Liver (tissue), 8 donors: ENCODE measurements at regions not wholly inside any gene's neighbourhood (a gene's known extent, or its start where the extent isn't known, plus 50 kb on each side); places are given as distances from the start of the nearest gene placed in this dataset.

Source experiments
- DNase-seq: peaks from one replicate; pipeline ENCODE4 v3.0.0-alpha.2; 2017; ENCODE audit warnings: low spot score
- H3K27ac ChIP-seq, 2 donors: one replicate each; pipeline ENCODE4 v1.7.0; 2013; ENCODE audit warnings: inconsistent platforms in 2 of 2, low read length in 2 of 2, control low read depth in 1 of 2, low read depth in 1 of 2, mild to moderate bottlenecking in 1 of 2
- H3K27me3 ChIP-seq, 4 donors: one replicate each; pipeline versions ENCODE4 v1.6.1 to v1.7.0; 2013; ENCODE audit warnings: low read length in 3 of 4, inconsistent platforms in 1 of 4, mild to moderate bottlenecking in 1 of 4, moderate library complexity in 1 of 4; ENCODE audit not compliant: control insufficient read depth in 4 of 4, insufficient read depth in 4 of 4
- H3K36me3 ChIP-seq, 4 donors: one replicate each; pipeline versions ENCODE4 v1.6.1 to v1.7.0; 2013; ENCODE audit warnings: low read length in 3 of 4, mild to moderate bottlenecking in 3 of 4, low read depth in 1 of 4, moderate library complexity in 1 of 4; ENCODE audit not compliant: control insufficient read depth in 4 of 4, insufficient read depth in 3 of 4
- H3K4me1 ChIP-seq, 4 donors: one replicate each; pipeline versions ENCODE4 v1.6.1 to v1.7.0; 2013; ENCODE audit warnings: low read length in 3 of 4, mild to moderate bottlenecking in 3 of 4, moderate library complexity in 1 of 4; ENCODE audit not compliant: control insufficient read depth in 4 of 4, insufficient read depth in 4 of 4
- H3K4me3 ChIP-seq, 3 donors: one replicate each; pipeline versions ENCODE4 v1.6.1 to v1.7.0; 2013; ENCODE audit warnings: low read length in 3 of 3, control low read depth in 1 of 3, low read depth in 1 of 3, mild to moderate bottlenecking in 1 of 3
- H3K9ac ChIP-seq, 2 donors: one replicate each; pipeline ENCODE4 v1.7.0; 2013; ENCODE audit warnings: low read length in 2 of 2, mild to moderate bottlenecking in 2 of 2, moderate library complexity in 2 of 2, control low read depth in 1 of 2, low read depth in 1 of 2
- H3K9me3 ChIP-seq, 4 donors: one replicate each; pipeline versions ENCODE4 v1.6.1 to v1.7.0; 2013; ENCODE audit warnings: low read length in 3 of 4; ENCODE audit not compliant: control insufficient read depth in 4 of 4
- EGR1 ChIP-seq, 2 donors: IDR thresholded peaks; 2 replicates each; pipeline ENCODE4 v1.6.1; 2016 to 2018; ENCODE audit warnings: antibody characterized with exemption in 2 of 2, low read depth in 2 of 2
- FOXA1 ChIP-seq: IDR thresholded peaks from 2 replicates; pipeline ENCODE4 v1.6.1; 2016; ENCODE audit warnings: antibody characterized with exemption
- FOXA2 ChIP-seq: IDR thresholded peaks from 2 replicates; pipeline ENCODE4 v1.6.1; 2016; ENCODE audit warnings: antibody characterized with exemption
- GABPA ChIP-seq, 2 donors: IDR thresholded peaks in 1 of 2; conservative IDR thresholded peaks in 1 of 2; 2 replicates each; pipeline ENCODE4 v1.6.1; 2016; ENCODE audit warnings: antibody characterized with exemption in 2 of 2, mild to moderate bottlenecking in 1 of 2, moderate library complexity in 1 of 2
- HNF4A ChIP-seq, 2 donors: conservative IDR thresholded peaks; 2 replicates each; pipeline ENCODE4 v1.6.1; 2016; ENCODE audit warnings: antibody characterized with exemption in 2 of 2, mild to moderate bottlenecking in 2 of 2
- JUND ChIP-seq, 2 donors: IDR thresholded peaks; 2 replicates each; pipeline ENCODE4 v1.6.1; 2016; ENCODE audit warnings: antibody characterized with exemption in 2 of 2
- NR2F2 ChIP-seq: IDR thresholded peaks from 2 replicates; pipeline ENCODE4 v1.6.1; 2016; ENCODE audit warnings: antibody characterized with exemption
- RAD21 ChIP-seq, 2 donors: IDR thresholded peaks; 2 replicates each; pipeline ENCODE4 v1.6.1; 2016; ENCODE audit warnings: antibody characterized with exemption in 2 of 2, mild to moderate bottlenecking in 2 of 2
- RXRA ChIP-seq, 2 donors: IDR thresholded peaks; 2 replicates each; pipeline ENCODE4 v1.6.1; 2017 to 2018; ENCODE audit warnings: antibody characterized with exemption in 2 of 2, mild to moderate bottlenecking in 1 of 2
- SP1 ChIP-seq: IDR thresholded peaks from 2 replicates; pipeline ENCODE4 v1.6.1; 2018; ENCODE audit warnings: antibody characterized with exemption, mild to moderate bottlenecking
- TAF1 ChIP-seq: conservative IDR thresholded peaks from 2 replicates; pipeline ENCODE4 v1.6.1; 2016; ENCODE audit warnings: antibody characterized with exemption, mild to moderate bottlenecking
- YY1 ChIP-seq: IDR thresholded peaks from 2 replicates; pipeline ENCODE4 v1.6.1; 2016; ENCODE audit warnings: antibody characterized with exemption, mild to moderate bottlenecking
- WGBS: extraction: QIAGEN DNeasy Blood & Tissue Kit; methylation state at CpG from one replicate; pipeline ENCODE4 v1.1.7; 2013; 5-methylcytosine and 5-hydroxymethylcytosine counted together
- TF ChIP-seq, protein P1 (sequence below): fragments of 150-350 bp; IDR thresholded peaks from 2 replicates; pipeline ENCODE4 v1.5.1; 2017; ENCODE audit warnings: improper control_type of control experiment, low read depth, low read length; ENCODE audit not compliant: missing input control
- TF ChIP-seq, protein P2 (sequence below): IDR thresholded peaks from 2 replicates; pipeline ENCODE4 v1.6.1; 2016; ENCODE audit warnings: antibody characterized with exemption
- TF ChIP-seq, protein P3 (sequence below): IDR thresholded peaks from 2 replicates; pipeline ENCODE4 v1.6.1; 2016; ENCODE audit warnings: antibody characterized with exemption
- TF ChIP-seq, protein P4 (sequence below): IDR thresholded peaks from 2 replicates; pipeline ENCODE4 v1.6.1; 2016; ENCODE audit warnings: antibody characterized with exemption, mild to moderate bottlenecking
- TF ChIP-seq, protein P5 (sequence below): IDR thresholded peaks from 2 replicates; pipeline ENCODE4 v1.6.1; 2016; ENCODE audit warnings: antibody characterized with exemption
- donor health status: healthy.
- donor health status: healthy.
- donor health status: healthy.
- donor health status: healthy.
- donor health status: healthy.

DNA sequence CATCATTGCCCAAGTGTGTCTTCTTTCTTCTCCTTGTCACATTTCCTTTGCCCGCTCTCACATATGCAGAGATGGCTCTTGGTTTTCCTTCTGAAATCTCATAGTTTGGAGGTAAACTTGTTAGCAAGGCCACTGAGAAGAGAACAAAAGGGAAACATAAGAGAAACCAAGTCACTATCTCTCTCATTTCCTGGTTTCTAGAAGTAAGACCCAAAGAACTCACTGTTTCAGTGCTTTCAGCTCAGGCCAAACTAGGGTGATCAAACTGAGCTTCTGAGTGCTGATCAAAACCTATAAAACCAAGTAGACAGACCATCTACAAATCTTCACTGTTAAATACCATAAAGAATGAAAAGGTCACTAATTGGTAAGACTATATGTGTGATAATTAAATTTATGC lies 275.4 kb upstream of the BTG1 start (continued):
- TF ChIP-seq, protein P1, sequence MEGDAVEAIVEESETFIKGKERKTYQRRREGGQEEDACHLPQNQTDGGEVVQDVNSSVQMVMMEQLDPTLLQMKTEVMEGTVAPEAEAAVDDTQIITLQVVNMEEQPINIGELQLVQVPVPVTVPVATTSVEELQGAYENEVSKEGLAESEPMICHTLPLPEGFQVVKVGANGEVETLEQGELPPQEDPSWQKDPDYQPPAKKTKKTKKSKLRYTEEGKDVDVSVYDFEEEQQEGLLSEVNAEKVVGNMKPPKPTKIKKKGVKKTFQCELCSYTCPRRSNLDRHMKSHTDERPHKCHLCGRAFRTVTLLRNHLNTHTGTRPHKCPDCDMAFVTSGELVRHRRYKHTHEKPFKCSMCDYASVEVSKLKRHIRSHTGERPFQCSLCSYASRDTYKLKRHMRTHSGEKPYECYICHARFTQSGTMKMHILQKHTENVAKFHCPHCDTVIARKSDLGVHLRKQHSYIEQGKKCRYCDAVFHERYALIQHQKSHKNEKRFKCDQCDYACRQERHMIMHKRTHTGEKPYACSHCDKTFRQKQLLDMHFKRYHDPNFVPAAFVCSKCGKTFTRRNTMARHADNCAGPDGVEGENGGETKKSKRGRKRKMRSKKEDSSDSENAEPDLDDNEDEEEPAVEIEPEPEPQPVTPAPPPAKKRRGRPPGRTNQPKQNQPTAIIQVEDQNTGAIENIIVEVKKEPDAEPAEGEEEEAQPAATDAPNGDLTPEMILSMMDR, result no peak
- TF ChIP-seq TAF1, result no peak

DNA sequence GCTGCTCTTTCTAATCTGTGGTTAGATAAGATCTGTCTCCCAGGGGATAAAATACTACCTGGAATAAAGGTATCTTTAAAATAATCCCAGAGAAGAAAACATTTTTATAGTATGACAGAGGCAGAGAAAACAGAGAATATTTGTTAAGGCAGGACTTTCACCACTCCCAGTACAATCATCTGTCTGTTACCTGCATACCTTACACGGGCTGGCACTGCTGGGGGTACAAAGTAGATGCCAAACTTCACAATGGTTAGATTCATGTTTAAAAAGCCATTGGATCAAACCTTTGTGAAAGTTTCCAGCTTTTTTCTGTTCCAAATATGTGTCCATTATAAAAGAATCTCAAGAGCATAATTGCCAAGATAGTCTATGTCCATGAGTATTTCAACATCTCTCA lies 273.6 kb upstream of the BTG1 start:
- H3K9me3 ChIP-seq, result no peaks in the 10 kb centered on the region
- WGBS, result 82% methylated on average over 1 of the region's 1 CpG
- H3K27me3 ChIP-seq, result no peaks in the 10 kb centered on the region
- H3K36me3 ChIP-seq, result no peaks in the 10 kb centered on the region
- H3K27ac ChIP-seq, result no peak overlapping the region
- H3K4me3 ChIP-seq, result no peak overlapping the region
- no peaks in the 10 kb centered on the region for H3K4me1 ChIP-seq
- DNase-seq, result no peak
- no peak overlapping the region for H3K9ac ChIP-seq
- TF ChIP-seq, protein P2, sequence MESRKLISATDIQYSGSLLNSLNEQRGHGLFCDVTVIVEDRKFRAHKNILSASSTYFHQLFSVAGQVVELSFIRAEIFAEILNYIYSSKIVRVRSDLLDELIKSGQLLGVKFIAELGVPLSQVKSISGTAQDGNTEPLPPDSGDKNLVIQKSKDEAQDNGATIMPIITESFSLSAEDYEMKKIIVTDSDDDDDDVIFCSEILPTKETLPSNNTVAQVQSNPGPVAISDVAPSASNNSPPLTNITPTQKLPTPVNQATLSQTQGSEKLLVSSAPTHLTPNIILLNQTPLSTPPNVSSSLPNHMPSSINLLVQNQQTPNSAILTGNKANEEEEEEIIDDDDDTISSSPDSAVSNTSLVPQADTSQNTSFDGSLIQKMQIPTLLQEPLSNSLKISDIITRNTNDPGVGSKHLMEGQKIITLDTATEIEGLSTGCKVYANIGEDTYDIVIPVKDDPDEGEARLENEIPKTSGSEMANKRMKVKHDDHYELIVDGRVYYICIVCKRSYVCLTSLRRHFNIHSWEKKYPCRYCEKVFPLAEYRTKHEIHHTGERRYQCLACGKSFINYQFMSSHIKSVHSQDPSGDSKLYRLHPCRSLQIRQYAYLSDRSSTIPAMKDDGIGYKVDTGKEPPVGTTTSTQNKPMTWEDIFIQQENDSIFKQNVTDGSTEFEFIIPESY, result no peak
- TF ChIP-seq NR2F2 (no peak), RAD21 (IDR thresholded peaks at IDR 0.05) (no peak), YY1 (no peak), TAF1 (no peak), FOXA1 (no peak), RXRA (IDR thresholded peaks at IDR 0.05) (no peak), GABPA (IDR thresholded peaks at IDR 0.05 in 1 of 2, conservative IDR thresholded peaks at IDR 0.05 in 1 of 2) (no peak), HNF4A (conservative IDR thresholded peaks at IDR 0.05) (no peak), JUND (IDR thresholded peaks at IDR 0.05) (no peak), FOXA2 (no peak), SP1 (no peak), EGR1 (IDR thresholded peaks at IDR 0.05; ENCODE audit: low read depth in 2 of 2) (no peak)
- TF ChIP-seq, protein P3, sequence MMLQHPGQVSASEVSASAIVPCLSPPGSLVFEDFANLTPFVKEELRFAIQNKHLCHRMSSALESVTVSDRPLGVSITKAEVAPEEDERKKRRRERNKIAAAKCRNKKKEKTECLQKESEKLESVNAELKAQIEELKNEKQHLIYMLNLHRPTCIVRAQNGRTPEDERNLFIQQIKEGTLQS, result no peak
- TF ChIP-seq, protein P1, result no peak
- TF ChIP-seq, protein P4, sequence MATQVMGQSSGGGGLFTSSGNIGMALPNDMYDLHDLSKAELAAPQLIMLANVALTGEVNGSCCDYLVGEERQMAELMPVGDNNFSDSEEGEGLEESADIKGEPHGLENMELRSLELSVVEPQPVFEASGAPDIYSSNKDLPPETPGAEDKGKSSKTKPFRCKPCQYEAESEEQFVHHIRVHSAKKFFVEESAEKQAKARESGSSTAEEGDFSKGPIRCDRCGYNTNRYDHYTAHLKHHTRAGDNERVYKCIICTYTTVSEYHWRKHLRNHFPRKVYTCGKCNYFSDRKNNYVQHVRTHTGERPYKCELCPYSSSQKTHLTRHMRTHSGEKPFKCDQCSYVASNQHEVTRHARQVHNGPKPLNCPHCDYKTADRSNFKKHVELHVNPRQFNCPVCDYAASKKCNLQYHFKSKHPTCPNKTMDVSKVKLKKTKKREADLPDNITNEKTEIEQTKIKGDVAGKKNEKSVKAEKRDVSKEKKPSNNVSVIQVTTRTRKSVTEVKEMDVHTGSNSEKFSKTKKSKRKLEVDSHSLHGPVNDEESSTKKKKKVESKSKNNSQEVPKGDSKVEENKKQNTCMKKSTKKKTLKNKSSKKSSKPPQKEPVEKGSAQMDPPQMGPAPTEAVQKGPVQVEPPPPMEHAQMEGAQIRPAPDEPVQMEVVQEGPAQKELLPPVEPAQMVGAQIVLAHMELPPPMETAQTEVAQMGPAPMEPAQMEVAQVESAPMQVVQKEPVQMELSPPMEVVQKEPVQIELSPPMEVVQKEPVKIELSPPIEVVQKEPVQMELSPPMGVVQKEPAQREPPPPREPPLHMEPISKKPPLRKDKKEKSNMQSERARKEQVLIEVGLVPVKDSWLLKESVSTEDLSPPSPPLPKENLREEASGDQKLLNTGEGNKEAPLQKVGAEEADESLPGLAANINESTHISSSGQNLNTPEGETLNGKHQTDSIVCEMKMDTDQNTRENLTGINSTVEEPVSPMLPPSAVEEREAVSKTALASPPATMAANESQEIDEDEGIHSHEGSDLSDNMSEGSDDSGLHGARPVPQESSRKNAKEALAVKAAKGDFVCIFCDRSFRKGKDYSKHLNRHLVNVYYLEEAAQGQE, result no peak
- TF ChIP-seq, protein P5, sequence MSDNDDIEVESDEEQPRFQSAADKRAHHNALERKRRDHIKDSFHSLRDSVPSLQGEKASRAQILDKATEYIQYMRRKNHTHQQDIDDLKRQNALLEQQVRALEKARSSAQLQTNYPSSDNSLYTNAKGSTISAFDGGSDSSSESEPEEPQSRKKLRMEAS, result no peak
